Brain pericyte (primary cell): ENCODE measurements at regions not wholly inside any gene's neighbourhood (a gene's known extent, or its start where the extent isn't known, plus 50 kb on each side); places are given as distances from the start of the nearest gene placed in this dataset.

ENCODE experiments used
- DNase-seq: peaks from one replicate; pipeline ENCODE4 v3.0.0-alpha.2; 2012; ENCODE audit warnings: low read depth, low spot score

DNA sequence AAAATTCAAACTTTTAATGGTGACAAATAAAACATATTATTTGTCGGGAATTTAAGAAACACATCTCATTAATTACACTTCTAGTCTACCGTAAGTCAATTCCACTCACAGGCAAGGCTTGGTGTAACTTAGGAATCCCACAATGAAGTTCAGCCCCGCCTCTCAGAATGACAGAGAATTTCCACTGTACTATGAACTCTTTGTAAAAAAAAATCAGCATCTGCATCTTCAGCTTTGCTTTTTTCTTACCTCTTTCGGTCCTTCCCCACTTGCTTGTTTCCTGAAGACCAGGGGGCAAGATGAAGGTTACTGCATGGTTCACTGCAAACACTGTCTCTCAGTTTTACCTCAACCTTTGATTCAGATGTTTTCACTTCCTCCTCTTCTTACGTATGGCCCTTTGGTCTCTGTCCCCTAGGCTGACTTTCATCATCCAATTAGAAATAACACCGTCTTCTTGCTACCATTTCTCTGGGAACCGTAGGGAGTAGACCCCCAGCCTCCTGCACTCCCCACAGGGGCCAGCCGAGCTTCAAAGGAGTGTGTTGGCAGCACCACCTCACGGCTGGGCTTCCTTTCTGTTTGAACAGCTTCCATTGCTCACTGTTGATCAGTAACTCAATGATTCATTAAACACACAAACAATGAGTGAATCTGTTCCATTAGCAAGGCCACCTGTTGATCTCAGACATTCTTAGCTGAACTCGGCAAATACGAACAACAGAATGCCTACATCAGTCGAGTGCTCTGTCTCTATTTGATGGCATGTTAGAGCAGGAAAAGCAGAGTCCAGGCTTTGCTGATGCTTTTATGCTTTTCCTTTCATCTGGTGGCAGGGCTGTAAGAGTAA, 343.0 kb downstream of the BMP4 start:
- peak; percentile 44 for DNase-seq

DNA sequence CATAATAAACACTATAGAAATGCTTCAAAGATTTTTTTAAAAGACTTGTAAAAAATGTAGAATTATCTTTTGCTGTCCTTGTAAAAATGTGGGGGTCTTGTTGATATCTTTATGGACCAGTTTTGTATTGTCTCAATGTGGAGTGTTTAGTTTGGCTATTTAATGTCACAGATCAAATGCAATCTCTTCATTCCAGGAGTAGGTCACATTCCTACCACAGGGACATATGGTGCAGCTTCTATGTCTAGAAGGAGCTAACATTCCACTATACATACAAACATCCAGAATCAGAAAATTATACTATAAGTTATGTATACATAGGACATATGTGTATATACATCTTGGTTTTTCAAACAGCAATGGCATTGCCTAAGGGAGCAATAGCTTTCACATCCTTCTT, 345.7 kb downstream of the BMP4 start:
- DNase-seq = no peak

DNA sequence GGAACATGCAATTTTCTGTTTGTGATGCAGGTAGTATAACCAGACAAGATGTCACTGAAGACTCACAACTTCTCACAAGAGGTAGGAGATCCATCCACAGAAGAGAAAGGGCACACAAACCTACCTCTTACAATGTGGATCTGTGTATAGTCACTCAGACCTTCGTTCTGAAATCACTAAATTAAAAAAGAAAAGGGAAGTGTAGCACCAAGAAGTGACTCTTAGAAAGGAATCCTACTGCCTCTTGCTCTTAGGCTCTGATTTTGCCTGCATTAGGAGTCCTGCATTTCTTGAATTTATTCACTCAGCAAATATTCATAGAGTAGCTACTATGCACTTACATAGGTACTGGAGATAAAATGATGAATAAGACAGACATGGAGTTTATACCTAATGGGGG, 347.6 kb downstream of the BMP4 start:
- DNase-seq = no peak

DNA sequence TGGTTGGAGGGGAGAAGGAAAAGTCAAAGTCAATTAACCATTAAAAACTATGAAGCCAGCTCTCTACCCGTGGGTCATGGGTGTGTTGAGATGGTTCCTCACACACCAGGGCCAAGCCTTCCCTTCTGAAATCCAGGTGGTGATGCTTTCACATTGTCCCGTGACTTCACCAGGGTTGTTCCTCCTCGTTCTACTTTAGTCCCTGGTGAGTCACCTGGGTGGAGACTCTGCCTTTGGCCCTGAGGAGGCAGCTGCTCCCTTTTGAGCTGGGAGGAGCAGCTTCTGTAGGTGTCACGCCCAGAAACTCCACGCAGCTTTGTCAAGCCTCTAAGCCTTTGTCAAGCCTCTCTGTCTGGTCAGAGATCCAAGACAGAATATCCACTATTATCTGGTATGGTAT, 348.3 kb downstream of the BMP4 start:
- no peak for DNase-seq

DNA sequence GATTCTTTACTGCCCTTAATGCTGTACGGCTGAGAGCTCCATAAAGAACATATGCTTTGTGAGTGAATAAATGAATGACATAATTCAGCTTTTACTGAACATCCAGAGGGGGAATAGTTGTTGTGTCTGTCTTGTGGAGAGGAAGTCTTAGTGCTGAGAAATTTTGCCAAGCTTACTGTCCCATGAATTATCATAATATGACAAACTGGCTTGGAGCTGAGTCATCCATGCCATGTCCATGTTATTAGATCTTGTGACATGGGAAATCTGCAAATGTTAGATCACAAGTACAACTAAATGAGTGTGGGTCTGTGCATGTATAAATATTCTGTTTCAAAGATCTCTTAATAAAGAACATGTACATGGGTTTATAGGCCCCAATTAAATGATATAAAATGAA, 350.4 kb downstream of the BMP4 start:
- DNase-seq = no peak

DNA sequence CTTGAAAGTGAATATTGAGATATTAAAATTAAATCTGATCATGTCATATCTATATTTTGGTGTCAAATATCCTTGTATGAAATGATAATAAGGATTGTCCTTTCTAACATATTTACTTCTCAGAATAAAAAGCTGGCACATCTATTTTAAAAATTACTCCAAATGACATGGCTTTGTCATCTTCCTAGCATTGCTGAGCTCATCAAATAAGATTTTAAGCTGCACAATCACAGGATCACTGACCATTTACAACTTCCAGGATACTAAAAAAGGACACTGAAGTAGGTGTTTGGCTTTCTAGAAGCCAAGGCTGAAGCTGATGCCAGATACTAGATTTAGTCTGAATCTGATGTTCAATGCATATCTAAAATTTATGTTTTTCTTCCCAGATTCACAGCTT, 351.1 kb downstream of the BMP4 start:
- DNase-seq = no peak

DNA sequence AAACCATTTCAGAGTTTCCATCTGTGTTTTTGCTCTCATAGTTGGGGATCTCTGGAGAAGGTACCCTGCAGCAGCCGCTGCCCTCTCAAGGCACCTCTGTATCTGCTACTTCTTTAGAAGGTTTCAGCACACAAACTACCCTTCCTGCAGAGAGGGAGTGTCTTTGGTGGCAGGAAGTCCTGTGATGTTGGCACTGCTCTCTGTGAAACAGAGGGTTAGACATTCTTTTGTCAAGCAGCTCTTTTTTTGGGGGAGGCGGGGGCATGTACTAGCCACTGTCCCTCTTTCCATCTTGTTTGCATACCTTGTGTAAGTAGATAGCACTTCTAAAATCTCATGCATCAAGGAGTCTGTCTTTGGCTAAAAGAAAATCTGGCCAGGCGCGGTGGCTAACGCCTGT, 352.6 kb downstream of the BMP4 start:
- no peak for DNase-seq

DNA sequence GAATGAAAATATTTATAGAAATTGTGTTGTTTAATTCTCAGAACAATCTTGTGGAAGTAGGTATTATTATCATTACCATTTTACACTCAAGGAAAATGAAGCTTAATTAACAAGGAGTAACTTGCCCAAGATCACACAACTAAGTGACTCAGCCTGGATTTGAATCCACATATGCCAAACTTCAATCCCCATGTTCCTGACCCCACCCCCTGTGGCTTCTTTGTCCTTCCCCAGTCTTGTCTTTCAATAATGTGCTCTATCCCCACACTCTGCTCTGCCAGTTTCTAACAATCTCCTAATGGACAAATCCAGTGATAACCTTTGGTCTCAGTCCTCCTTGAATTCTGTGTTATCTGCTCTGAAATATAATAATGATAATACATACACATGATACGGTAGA, 355.2 kb downstream of the BMP4 start:
- DNase-seq = no peak

DNA sequence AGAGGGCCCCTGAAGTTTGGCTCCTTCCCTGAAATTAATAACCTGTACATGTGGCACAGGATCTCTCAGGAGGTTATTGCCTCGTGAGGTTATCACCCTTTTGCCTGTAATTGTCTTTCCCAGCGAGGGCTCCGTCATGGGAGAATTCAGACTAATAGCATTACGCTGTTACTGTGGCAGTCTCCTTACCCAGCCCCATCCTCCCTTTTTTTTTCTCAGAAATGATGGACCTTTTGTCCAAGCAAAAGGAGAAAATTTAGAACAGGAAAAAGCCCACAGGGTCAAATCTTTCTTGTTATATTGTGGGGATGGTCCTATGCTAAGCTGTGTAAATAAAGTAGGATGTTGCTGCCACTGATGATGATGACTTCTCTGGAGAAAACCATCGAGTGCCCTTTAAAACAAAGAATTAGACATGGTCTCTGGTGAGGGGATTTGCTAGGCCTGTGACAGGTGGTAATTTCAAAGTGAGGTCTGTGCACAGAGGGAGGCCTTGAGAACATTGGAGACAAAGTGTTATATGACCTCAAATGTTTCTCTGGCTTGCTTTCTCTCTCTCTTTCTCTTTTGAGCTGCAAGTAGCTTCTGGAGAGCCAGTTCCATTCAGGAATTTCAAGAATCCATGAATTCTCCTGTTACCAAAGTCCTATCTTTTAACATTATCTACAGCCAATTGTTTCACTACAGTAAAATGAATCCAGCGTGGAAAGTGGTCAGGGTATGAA, 357.2 kb downstream of the BMP4 start:
- no peak for DNase-seq

DNA sequence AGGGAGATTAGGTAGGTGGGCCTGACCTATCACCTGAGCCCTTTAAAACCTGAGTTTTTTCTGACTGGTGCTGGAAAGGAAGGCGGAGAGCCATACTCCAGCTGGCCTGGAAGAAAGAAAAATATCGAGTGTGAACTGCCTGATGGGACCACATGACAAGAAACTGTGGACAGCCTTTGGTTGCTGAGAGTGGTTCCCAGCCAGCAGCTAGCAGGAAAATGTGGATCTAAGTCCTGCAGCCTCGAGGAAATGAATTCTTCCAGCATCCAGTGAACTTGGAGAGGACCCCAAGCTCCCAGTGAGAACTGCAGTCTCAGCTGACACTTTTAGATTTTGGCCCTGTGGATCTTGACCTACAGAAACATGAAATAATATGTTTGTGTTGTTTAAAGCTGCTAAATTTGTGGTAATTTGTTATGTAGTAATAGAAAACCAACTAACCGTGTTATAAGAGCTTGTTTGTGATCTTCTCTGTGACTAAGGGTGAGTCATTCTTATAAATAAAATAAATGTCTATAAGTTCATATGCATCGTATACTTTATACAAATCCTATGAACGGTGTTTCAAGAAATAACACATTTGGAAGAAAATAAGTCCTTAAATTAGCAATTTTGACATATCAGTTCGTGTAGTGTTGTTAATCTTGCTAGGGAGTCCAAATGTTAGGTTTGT, 359.6 kb downstream of the BMP4 start:
- DNase-seq = no peak

DNA sequence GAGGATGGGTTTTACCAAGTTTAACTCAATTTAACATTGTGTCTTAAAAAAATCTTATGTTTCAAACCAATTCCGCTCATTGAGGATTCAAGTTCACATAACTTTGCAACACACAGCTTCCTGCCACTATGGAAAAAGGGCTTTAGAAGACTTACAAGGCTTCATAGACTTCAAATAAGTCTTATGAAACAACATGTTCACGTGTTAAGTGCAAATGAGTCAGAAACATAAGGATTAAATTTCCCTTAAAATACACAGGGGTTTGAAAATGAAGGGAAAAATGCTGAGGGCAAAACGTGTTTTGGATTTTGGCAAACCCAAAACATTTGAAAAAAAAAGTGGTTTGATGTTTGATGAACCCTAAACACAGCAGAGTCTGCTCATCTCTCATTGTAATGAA, 364.8 kb downstream of the BMP4 start:
- no peak for DNase-seq

DNA sequence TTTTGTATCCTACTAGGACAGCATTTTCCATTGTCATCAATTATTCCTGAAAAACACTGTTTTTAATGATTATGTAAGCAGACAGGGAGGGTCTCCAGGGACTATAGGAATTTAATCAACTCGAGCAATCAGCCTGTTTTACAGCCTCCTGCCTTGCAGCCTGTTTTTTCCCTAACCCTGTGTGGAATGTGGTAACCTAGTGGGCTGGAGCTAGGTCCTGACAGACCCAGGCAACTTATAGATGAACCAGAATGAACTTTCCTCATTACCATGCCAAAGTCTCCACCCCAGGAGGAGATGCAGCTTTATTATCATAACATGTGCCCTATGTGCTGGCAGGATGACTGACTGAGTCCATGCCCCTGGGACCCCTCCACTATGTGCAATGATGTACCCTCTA, 375.1 kb downstream of the BMP4 start:
- DNase-seq = no peak

DNA sequence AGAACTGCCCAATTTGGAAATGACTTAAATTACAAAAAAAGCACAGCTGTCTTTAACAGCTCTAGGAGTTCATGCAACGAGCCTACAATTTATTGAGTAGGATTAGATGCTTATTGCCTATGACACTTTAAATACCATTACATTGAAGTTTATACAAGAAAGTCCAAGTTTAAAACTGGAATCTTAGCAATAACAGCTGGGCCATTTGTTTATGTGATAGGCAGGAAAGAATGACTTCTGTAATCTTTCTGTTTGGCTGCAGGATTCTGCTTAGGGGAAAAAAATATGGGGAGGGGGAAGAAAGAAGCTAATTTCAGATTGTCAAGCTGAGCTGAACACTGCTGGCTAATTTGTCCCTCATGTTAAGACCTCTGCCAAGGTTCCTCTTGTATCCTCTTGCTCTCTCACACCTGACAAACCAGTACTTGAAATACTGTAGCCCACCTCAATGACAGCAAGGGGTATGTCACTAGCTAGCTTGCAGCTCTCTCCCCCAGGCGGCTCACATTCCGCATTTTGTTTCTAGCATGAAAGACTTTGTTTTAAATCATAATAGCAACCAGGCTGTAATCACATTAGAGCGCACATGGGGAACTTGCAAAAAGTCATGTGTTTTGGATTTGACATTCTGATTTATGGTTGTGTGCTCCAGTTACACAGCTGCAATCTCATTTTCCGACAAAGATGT, 384.8 kb downstream of the BMP4 start:
- no peak for DNase-seq

DNA sequence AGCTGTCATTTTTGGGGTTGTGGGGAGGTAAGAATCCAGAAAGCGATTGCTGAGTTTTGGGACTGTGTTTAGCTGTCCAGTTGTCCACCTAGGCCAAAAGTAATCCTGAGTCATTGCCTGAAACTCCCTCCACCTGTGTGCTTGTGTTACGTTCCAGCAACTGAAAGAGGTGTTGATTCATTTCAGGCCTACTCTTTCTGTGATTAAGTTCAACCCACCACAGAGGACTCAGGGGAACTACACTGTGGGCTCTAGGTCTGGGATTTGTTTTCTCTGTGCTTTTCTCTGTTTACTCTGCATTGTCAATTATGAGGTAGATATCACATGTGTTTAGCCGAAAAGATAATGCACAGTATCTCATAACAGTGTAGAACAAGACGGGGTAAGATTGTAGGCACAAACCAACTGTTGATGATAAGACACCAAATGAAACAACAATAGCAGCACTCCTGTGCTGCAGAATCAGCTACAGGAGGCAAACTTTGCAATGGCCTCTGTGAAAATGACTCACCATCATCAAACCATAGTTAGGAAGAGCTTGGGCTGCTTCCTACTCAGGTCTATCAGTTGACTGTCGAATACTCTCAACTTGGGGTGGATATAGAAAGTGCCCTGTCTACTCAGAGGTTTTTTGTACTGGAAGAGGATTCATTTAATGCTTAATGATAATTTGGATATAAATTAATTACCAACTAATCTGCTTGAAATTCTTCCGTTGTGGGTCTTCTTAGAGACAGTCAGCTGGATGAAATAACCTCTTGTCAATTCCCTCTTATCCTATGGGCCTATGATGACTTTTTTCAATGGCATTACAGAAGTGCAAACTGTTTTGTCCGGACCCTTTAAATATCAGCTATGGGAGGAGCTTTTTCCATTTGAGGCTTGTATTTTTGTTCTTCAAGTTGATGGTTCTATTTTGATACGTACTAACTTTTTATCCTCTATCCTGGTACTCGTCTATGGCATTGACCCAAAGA, 385.9 kb downstream of the BMP4 start:
- no peak for DNase-seq

DNA sequence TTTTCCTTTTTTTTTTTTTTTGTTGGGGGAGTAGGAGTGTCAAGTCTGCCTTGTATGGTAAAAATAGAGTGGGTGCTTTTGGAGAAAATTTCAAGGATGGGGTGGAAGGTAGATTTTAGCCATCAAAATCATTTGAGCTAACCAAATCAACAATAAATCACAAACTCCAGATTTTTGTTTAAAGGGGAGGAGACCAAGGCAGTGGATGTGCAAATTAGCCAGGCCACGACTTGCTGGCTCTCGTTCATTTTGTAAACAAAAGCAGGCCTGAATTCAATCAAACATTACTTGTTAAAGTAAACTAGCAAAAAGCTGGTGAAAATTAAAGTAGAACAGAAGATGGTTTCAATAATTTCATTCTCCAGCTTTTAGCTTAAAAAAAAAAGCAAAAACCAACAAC, 387.2 kb downstream of the BMP4 start:
- no peak for DNase-seq

DNA sequence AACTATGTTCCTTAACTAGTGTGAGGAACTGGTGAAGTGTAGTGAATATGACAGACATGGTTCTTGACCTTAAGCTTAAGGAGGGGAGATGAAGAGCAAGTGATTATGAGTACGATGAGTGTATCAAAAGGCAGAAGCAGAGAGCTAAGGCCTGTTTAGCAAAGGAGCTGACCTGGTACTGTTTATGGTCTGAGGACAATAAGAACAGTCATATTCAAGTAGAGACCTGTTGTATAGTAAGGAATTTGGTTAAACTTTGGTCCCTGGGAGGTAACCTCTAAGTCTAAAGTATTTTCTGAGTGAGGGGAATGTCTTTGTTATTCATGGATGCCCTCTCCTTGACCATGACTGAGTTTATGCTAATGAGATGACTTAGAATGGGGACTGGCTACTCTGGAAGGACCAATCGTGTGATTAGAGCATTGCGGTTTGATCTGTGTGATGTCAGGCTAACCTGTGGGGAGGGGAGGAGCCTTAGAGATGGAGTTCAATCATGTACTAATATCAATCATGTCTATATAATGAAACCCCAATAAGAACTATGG, 389.3 kb downstream of the BMP4 start:
- no peak for DNase-seq

DNA sequence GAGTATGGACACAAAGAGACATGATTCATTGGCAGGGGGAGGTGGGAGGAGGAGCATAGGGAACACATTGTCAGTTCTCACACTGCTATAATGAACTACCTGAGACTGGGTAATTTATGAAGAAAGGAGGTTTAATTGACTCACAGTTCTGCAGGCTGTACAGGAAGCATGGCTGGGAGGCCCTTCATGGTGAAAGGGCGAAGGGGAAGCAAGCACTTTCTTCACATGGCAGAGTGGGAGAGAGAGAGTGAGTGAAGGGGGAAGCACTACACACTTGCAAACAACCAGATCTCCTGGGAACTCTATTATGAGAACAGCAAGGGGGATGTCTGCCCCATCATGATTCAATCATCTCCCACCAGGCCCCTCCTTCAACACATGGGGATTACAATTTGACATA, 391.8 kb downstream of the BMP4 start:
- no peak for DNase-seq

DNA sequence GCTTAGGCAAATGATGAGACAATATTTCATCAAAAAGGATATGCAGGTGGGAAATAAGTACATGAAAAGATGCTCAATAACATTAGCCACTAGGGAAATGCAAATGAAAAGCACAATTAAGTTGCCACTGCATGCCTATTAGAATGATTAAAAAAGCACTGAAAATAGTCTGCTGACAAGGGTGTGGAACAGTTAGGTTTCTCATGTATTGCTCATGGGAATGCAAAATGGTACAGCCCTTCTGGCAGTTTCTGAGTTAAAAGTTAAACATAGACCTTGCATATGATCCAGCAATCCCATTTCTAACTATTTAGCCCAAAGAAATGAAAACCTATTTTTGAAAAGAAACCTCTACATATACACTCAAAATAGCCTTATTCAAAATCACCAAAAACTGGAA, 393.0 kb downstream of the BMP4 start:
- no peak for DNase-seq

DNA sequence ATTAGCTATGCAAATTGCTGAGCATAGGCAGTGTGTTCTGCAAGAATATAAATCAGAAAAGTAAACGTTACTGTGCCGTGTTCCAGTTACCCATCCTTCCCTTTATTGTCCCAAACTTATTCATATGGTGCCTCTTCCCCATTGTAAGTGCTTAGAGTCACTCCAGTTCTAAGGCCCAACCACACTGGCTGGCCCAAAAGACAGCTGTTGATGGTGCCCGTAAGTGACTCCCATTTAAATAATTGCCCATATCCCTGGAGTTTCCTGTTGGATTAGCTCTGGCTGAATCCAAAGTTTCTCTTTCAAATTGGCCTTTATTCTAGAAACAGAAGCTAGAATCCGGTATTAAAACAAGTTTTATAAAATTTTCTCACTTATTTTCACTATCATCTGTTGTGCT, 400.1 kb upstream of the DDHD1 start:
- DNase-seq = no peak

DNA sequence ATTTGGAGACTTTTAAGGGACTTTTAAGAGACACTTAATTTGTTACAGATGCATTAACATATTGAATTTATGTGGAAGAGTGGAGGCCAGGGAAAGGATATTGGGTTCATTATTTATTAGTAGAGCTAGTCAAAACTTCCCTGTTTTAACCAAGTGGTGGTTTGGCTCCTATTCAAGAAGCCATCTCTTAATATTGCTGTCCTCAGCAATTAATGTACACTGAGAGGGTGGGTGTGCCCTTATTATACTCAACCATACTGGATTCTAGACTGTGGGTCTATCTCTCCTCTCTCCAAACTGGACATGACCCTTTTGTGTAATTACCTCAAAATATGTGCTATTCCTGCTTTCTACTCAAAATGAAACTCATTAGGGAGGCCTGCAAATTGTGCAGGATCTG, 398.7 kb upstream of the DDHD1 start:
- no peak for DNase-seq

DNA sequence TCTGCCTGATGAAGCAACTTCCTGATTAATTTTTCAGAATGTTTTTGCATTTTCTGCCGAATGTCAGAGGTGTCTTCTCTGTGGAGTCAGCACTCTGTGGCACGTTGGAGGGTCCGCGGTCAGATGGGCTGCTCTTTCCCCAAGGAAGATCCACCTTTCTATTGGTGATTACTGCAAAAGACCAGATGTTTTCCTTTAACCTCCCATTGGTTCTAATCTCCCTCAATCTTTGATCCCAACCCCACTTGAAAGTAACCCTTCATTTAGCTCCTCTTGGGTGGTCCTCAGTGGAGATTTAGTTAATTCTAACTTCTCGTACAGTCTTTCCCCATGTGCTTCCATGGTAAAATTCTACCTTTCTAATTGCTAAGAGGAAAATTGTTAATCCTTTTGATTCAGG, 397.7 kb upstream of the DDHD1 start:
- no peak for DNase-seq
